ENCODE measurements at regions not wholly inside any gene's neighbourhood (a gene's known extent, or its start where the extent isn't known, plus 50 kb on each side); places are given as distances from the start of the nearest gene placed in this dataset.

GRCh38 chr9:30348904-30349303, 2035.5 kb upstream of the ACO1 start:
- no peak overlapping the region for H3K9ac ChIP-seq (ENCODE audit: low read depth, low read length)
- H3K36me3 ChIP-seq (ENCODE audit: control insufficient read depth, insufficient read depth, low read length): no peaks in the 10 kb centered on the region
- ChIA-PET CTCF (no interaction called here), POLR2A (ENCODE audit: unreplicated experiment) (no interaction called here)
- H4K8ac ChIP-seq (ENCODE audit: low read depth in 2 of 2, low read length in 2 of 2): no peak overlapping the region
- H2AK9ac ChIP-seq (replicated peaks; ENCODE audit: low read depth, low read length, poor library complexity): no peak overlapping the region
- ATAC-seq (ENCODE audit: low read depth) (no peak), DNase-seq (no peak)
- H2AFZ ChIP-seq (replicated peaks; ENCODE audit: low read length, poor library complexity): no peak overlapping the region
- H3K4me2 ChIP-seq (ENCODE audit: low read depth, low read length): no peak overlapping the region
- no peak overlapping the region for H3K4me3 ChIP-seq (ENCODE audit: insufficient read depth, low read depth, low read length)
- in situ Hi-C loops (cut with MboI; ENCODE audit: low sequenced_read_pairs) (no loop called here), intact Hi-C loops (cut with micrococcal nuclease) (no loop called here), dilution Hi-C loops (cut with HindIII; ENCODE audit: low sequenced_read_pairs, unreplicated experiment) (no loop called here)
- H3K14ac ChIP-seq (replicated peaks; ENCODE audit: low read depth, low read length): no peak overlapping the region
- no peak overlapping the region for H2AK5ac ChIP-seq (ENCODE audit: low read depth, low read length)
- no CpG with 5 or more reads among the region's 15 CpGs for WGBS, 2 experiments (ENCODE audit: extremely low coverage in 2 of 2, insufficient read length in 1 of 2)
- H2BK20ac ChIP-seq (ENCODE audit: low read depth, low read length): no peak overlapping the region
- H4K91ac ChIP-seq (ENCODE audit: insufficient read depth, low read depth, low read length): no peak overlapping the region
- no peaks in the 10 kb centered on the region for H3K27me3 ChIP-seq (ENCODE audit: control insufficient read depth, insufficient read depth, low read length)
- peaks cover 10% of the 10 kb centered on the region; the same call in 1 of the 2 replicates for H3K9me3 ChIP-seq (ENCODE audit: control insufficient read depth, insufficient read depth, low read length)
- H3K4me1 ChIP-seq (ENCODE audit: control insufficient read depth, insufficient read depth, low read length): no peaks in the 10 kb centered on the region
- H3K79me1 ChIP-seq (ENCODE audit: low read depth in 1 of 2, low read length in 2 of 2): no peaks in the 10 kb centered on the region
- no peak overlapping the region for H3K56ac ChIP-seq (ENCODE audit: extremely low read depth, insufficient read depth, low read length)
- no peak overlapping the region for H3K18ac ChIP-seq (ENCODE audit: low read depth, low read length)
- no peak overlapping the region for H3K23ac ChIP-seq (ENCODE audit: low read depth, low read length)
- TF ChIP-seq MAZ (IDR thresholded peaks at IDR 0.05; ENCODE audit: borderline replicate concordance, low read depth, low read length) (no peak), SMC3 (IDR thresholded peaks at IDR 0.05; ENCODE audit: low read depth, low read length) (no peak), CEBPB (IDR thresholded peaks at IDR 0.05; ENCODE audit: low read depth, low read length) (no peak)
- no peak overlapping the region for H3K4ac ChIP-seq (ENCODE audit: low read depth, low read length)
- no peak overlapping the region for H2BK120ac ChIP-seq (ENCODE audit: low read depth, low read length)
- no peak overlapping the region for H4K5ac ChIP-seq (ENCODE audit: low read depth, low read length)
- no peak overlapping the region for H2BK15ac ChIP-seq (ENCODE audit: low read depth, low read length)
- no TSS peak for BruUV-seq (replicated peaks)
- H3K27ac ChIP-seq (ENCODE audit: insufficient read depth, low read length): no peak overlapping the region
- H2BK5ac ChIP-seq (ENCODE audit: low read depth, low read length, poor library complexity, severe bottlenecking): no peak overlapping the region
- H4K20me1 ChIP-seq (ENCODE audit: insufficient read depth, low read length): no peaks in the 10 kb centered on the region
- no peaks in the 10 kb centered on the region for H3K9me1 ChIP-seq (ENCODE audit: insufficient read depth, low read length)
